ENCODE measurements at regions not wholly inside any gene's neighbourhood (a gene's known extent, or its start where the extent isn't known, plus 50 kb on each side); places are given as distances from the start of the nearest gene placed in this dataset.
"Not testable (repeated sequence)": the region's sequence is repeated elsewhere in the genome, so short reads cannot be mapped to it uniquely, and the experiment has no call there.

DNA sequence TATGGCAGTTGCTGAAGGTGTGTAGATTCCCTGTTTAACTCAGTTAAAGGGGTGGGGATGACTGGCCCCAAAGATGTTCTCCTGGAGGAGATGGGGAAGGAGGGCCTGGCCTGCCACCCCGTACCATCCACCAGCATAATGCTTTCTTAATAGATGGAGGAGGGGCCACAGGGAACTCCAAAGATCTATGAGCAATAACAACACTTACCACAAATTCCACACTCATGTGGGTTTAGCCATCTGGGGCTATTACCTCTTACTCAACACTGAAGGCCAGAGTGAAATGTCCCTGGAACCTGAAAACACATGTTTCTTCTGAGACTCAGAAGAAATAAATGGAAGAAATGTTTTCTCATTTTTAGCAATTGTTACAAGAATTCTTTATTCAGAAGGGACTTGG, 259.0 kb downstream of the CXCL12 start:
- no peaks in the 10 kb centered on the region for H3K9me3 ChIP-seq (ENCODE audit: control insufficient read depth, low read length)
- no peak for DNase-seq
- no peaks in the 10 kb centered on the region for H3K4me1 ChIP-seq (ENCODE audit: control insufficient read depth, insufficient read depth, low read length, poor library complexity, severe bottlenecking)
- H3K36me3 ChIP-seq (ENCODE audit: control insufficient read depth, insufficient read depth, low read length): no peaks in the 10 kb centered on the region
- H3K27me3 ChIP-seq (replicated peaks; ENCODE audit: control insufficient read depth, insufficient read depth, low read length, poor library complexity, severe bottlenecking): no peaks in the 10 kb centered on the region
- H3K27ac ChIP-seq (ENCODE audit: insufficient read depth, low read length, poor library complexity, severe bottlenecking): no peak overlapping the region
- H3K4me3 ChIP-seq (ENCODE audit: insufficient read depth, low read depth, low read length, poor library complexity, severe bottlenecking): no peak overlapping the region

DNA sequence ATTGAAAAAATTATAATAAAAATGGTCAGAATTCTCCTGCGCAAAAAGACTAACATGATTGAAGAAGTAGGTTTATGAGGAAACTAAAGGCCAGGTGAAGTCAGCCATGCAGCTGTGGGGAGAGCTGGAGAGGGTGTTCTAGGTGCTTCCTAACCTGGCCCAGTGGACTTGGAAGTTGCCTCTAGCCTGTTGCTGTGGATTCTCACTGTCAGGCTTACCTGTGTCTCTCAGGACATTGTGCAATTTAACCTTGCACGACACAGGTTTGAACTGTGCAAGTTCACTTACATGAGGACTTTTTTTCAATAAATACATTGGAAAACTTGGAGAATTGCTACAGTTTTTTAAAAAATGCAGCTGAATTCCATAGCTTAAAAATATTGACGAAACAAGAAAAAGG, 266.4 kb downstream of the CXCL12 start:
- Histone ChIP-seq H3K9me3 (ENCODE audit: control insufficient read depth, low read length) (no peaks in the 10 kb centered on the region), H3K27ac (ENCODE audit: insufficient read depth, low read length, poor library complexity, severe bottlenecking) (no peak overlapping the region), H3K4me1 (ENCODE audit: control insufficient read depth, insufficient read depth, low read length, poor library complexity, severe bottlenecking) (no peaks in the 10 kb centered on the region), H3K27me3 (replicated peaks; ENCODE audit: control insufficient read depth, insufficient read depth, low read length, poor library complexity, severe bottlenecking) (peaks cover 9% of the 10 kb centered on the region), H3K4me3 (ENCODE audit: insufficient read depth, low read depth, low read length, poor library complexity, severe bottlenecking) (no peak overlapping the region), H3K36me3 (ENCODE audit: control insufficient read depth, insufficient read depth, low read length) (no peaks in the 10 kb centered on the region)
- no peak for DNase-seq

DNA sequence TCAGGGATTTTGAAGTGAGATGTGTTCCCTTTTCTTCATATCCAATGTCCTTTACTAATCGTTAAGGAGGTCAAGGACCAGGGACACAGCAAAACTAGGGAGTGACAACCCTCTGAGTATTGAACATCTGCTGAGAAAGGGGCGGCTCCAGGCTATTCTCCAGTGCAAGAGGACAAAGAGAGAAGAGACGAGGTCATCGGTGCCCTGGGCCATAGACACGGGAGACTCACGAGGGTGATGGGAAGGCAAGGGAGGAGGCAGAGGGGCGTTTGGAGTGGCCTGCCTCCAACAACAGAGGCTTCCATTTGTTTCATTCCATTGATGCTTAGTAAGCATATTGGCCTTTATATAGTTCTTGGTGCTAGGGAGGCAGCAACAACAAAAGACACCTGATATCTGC, 268.4 kb downstream of the CXCL12 start:
- Histone ChIP-seq H3K27ac (ENCODE audit: insufficient read depth, low read length, poor library complexity, severe bottlenecking) (no peak overlapping the region), H3K4me1 (ENCODE audit: control insufficient read depth, insufficient read depth, low read length, poor library complexity, severe bottlenecking) (no peaks in the 10 kb centered on the region), H3K9me3 (ENCODE audit: control insufficient read depth, low read length) (no peaks in the 10 kb centered on the region), H3K4me3 (ENCODE audit: insufficient read depth, low read depth, low read length, poor library complexity, severe bottlenecking) (no peak overlapping the region), H3K27me3 (replicated peaks; ENCODE audit: control insufficient read depth, insufficient read depth, low read length, poor library complexity, severe bottlenecking) (peaks cover 9% of the 10 kb centered on the region), H3K36me3 (ENCODE audit: control insufficient read depth, insufficient read depth, low read length) (no peaks in the 10 kb centered on the region)
- no peak for DNase-seq

DNA sequence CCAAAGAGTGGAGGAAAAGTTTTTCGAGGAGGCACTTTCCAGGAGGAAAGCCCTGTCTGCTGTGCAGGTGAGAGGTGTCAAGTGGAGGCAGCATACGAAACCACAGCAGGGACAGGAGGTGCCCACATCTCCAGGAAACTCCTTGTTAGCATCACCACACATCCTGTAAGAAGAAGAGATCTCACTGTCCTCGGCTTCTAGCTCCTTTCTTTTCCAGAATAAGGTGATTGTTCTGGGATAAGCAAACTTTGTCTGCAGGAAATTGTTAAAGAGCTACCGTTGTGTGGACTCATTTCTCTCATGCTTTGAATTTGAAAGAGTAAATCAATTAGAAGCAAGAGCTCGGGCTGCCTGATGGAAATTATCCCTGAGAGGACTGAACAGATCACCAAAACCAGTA, 269.4 kb downstream of the CXCL12 start:
- no peaks in the 10 kb centered on the region for H3K36me3 ChIP-seq (ENCODE audit: control insufficient read depth, insufficient read depth, low read length)
- H3K4me1 ChIP-seq (ENCODE audit: control insufficient read depth, insufficient read depth, low read length, poor library complexity, severe bottlenecking): no peaks in the 10 kb centered on the region
- H3K9me3 ChIP-seq (ENCODE audit: control insufficient read depth, low read length): no peaks in the 10 kb centered on the region
- no peak overlapping the region for H3K4me3 ChIP-seq (ENCODE audit: insufficient read depth, low read depth, low read length, poor library complexity, severe bottlenecking)
- peaks cover 9% of the 10 kb centered on the region for H3K27me3 ChIP-seq (replicated peaks; ENCODE audit: control insufficient read depth, insufficient read depth, low read length, poor library complexity, severe bottlenecking)
- H3K27ac ChIP-seq (ENCODE audit: insufficient read depth, low read length, poor library complexity, severe bottlenecking): no peak overlapping the region
- no peak for DNase-seq

DNA sequence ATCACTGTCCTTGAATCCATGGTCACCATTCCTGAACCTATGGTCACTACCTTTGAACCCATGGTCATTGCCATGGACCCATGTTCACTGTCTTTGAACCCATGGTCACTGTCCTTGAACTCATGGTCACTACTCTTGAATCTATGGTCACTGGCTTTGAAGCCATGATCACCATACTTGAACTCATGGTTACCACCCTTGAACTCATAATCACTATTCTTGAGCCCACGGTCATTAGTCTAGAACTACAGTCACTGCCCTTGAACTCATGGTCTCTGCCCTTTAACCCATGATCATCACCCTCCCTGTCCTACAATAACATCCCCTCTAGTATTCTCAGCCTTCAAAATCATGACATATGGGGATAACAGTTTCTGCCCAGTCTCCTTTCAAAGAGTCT, 270.5 kb downstream of the CXCL12 start:
- Histone ChIP-seq H3K27ac (ENCODE audit: insufficient read depth, low read length, poor library complexity, severe bottlenecking) (no peak overlapping the region), H3K36me3 (ENCODE audit: control insufficient read depth, insufficient read depth, low read length) (no peaks in the 10 kb centered on the region), H3K4me3 (ENCODE audit: insufficient read depth, low read depth, low read length, poor library complexity, severe bottlenecking) (no peak overlapping the region), H3K4me1 (ENCODE audit: control insufficient read depth, insufficient read depth, low read length, poor library complexity, severe bottlenecking) (no peaks in the 10 kb centered on the region), H3K27me3 (replicated peaks; ENCODE audit: control insufficient read depth, insufficient read depth, low read length, poor library complexity, severe bottlenecking) (peaks cover 9% of the 10 kb centered on the region), H3K9me3 (ENCODE audit: control insufficient read depth, low read length) (no peaks in the 10 kb centered on the region)
- no peak for DNase-seq

DNA sequence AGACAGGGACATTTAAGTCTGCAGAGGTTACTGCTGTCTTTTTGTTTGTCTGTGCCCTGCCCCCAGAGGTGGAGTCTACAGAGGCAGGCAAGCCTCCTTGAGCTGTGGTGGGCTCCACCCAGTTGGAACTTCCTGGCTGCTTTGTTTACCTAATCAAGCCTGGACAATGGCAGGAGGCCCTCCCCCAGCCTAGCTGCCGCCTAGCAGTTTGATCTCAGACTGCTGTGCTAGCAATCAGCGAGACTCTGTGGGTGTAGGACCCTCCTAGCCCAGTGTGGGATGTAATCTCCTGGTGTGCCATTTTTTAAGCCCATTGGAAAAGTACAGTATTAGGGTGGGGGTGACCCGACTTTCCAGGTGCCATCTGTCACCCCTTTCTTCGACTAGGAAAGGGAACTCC, 272.6 kb downstream of the CXCL12 start:
- not testable (repeated sequence) for H3K4me1 ChIP-seq (ENCODE audit: control insufficient read depth, insufficient read depth, low read length, poor library complexity, severe bottlenecking); H3K9me3 ChIP-seq (ENCODE audit: control insufficient read depth, low read length); DNase-seq; H3K36me3 ChIP-seq (ENCODE audit: control insufficient read depth, insufficient read depth, low read length); H3K27me3 ChIP-seq (replicated peaks; ENCODE audit: control insufficient read depth, insufficient read depth, low read length, poor library complexity, severe bottlenecking); H3K27ac ChIP-seq (ENCODE audit: insufficient read depth, low read length, poor library complexity, severe bottlenecking); H3K4me3 ChIP-seq (ENCODE audit: insufficient read depth, low read depth, low read length, poor library complexity, severe bottlenecking)

DNA sequence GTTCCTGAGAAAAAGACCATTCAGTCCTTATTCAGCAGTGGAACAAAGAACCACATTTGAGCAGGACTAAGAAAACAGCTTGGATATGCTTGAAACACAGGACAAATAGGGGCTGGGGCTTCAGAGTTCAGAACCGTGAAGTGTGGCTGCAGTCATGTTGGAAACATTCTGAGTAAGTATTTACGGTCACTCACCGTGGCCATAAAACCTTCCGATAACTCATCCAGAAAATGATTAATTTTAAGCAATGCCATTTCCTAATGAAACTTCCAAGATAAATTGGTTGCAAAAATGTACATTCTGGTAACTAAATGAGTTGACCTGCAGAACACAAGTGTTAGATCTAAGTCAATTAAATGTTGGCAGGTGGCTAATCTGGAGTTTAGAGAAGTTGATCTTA, 279.2 kb downstream of the CXCL12 start:
- no peak for DNase-seq
- Histone ChIP-seq H3K27ac (ENCODE audit: insufficient read depth, low read length, poor library complexity, severe bottlenecking) (no peak overlapping the region), H3K27me3 (replicated peaks; ENCODE audit: control insufficient read depth, insufficient read depth, low read length, poor library complexity, severe bottlenecking) (no peaks in the 10 kb centered on the region), H3K36me3 (ENCODE audit: control insufficient read depth, insufficient read depth, low read length) (no peaks in the 10 kb centered on the region), H3K4me3 (ENCODE audit: insufficient read depth, low read depth, low read length, poor library complexity, severe bottlenecking) (no peak overlapping the region), H3K4me1 (ENCODE audit: control insufficient read depth, insufficient read depth, low read length, poor library complexity, severe bottlenecking) (no peaks in the 10 kb centered on the region), H3K9me3 (ENCODE audit: control insufficient read depth, low read length) (no peaks in the 10 kb centered on the region)

DNA sequence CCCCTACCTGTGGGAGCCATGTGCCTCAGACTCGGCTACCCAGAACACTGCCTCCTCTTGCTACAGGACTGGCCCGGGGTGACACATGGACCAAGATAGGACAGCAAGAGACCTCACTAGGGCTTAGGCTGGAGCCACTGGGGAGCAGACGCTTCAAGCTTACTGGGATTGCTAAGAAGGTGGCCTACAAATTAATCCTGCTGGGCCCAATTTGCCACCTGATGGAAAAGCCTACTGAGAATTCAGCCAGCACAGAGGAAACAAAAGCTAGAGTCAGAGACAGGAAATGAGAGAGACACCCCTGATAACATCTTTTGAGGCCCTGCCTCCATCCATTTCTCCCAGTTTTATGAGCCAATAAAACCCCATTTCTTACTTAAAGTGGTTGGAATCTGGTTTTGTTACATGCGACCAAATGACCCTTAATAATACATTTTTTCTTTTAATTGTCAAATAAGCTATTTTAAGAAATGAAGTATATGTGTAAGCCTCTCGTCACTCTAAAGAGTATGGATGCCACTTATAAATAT, 282.1 kb downstream of the CXCL12 start:
- H3K36me3 ChIP-seq (ENCODE audit: control insufficient read depth, insufficient read depth, low read length): no peaks in the 10 kb centered on the region
- no peaks in the 10 kb centered on the region for H3K9me3 ChIP-seq (ENCODE audit: control insufficient read depth, low read length)
- H3K4me1 ChIP-seq (ENCODE audit: control insufficient read depth, insufficient read depth, low read length, poor library complexity, severe bottlenecking): no peaks in the 10 kb centered on the region
- no peak overlapping the region for H3K4me3 ChIP-seq (ENCODE audit: insufficient read depth, low read depth, low read length, poor library complexity, severe bottlenecking)
- no peaks in the 10 kb centered on the region for H3K27me3 ChIP-seq (replicated peaks; ENCODE audit: control insufficient read depth, insufficient read depth, low read length, poor library complexity, severe bottlenecking)
- DNase-seq: no peak
- no peak overlapping the region for H3K27ac ChIP-seq (ENCODE audit: insufficient read depth, low read length, poor library complexity, severe bottlenecking)

DNA sequence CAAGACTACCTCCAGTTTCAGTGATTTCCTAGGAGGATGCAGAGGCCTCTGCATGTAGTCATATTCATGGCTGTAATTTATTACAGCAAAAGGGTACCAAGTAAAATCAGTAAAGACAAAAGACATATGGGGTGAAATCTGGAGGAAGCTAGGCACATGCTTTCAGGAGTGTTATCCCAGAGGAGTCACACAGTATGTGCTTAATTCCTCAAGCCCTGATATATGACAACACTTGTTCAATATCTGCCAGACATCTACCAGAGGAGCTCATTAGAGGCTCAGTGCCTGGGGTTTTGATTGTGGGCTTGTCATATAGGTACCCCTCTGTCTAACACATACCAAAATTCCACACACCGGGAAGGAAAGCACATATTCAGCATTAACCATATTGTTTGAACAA, 283.8 kb downstream of the CXCL12 start:
- no peaks in the 10 kb centered on the region for H3K9me3 ChIP-seq (ENCODE audit: control insufficient read depth, low read length)
- no peak overlapping the region for H3K4me3 ChIP-seq (ENCODE audit: insufficient read depth, low read depth, low read length, poor library complexity, severe bottlenecking)
- H3K27ac ChIP-seq (ENCODE audit: insufficient read depth, low read length, poor library complexity, severe bottlenecking): no peak overlapping the region
- DNase-seq: no peak
- no peaks in the 10 kb centered on the region for H3K36me3 ChIP-seq (ENCODE audit: control insufficient read depth, insufficient read depth, low read length)
- H3K4me1 ChIP-seq (ENCODE audit: control insufficient read depth, insufficient read depth, low read length, poor library complexity, severe bottlenecking): no peaks in the 10 kb centered on the region
- no peaks in the 10 kb centered on the region for H3K27me3 ChIP-seq (replicated peaks; ENCODE audit: control insufficient read depth, insufficient read depth, low read length, poor library complexity, severe bottlenecking)

DNA sequence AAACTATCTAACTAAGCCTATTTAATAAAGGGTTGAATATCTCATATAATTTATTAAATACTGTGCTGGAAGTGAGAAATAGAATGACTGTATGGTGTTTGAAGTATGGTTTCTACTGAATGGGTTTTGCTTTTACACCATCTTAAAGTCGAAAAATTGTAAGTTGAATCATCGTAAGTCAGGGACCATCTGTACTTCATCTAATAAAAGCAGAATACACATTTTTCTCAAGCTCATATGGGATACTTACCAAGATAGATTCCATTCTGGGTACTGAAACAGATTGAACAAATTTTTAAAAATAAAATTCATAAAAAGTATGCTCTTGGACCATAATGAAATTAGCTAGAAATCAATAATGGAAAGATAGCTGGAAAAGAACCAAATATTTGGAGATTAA, 285.4 kb downstream of the CXCL12 start:
- Histone ChIP-seq H3K27me3 (replicated peaks; ENCODE audit: control insufficient read depth, insufficient read depth, low read length, poor library complexity, severe bottlenecking) (no peaks in the 10 kb centered on the region), H3K4me3 (ENCODE audit: insufficient read depth, low read depth, low read length, poor library complexity, severe bottlenecking) (no peak overlapping the region), H3K4me1 (ENCODE audit: control insufficient read depth, insufficient read depth, low read length, poor library complexity, severe bottlenecking) (no peaks in the 10 kb centered on the region), H3K27ac (ENCODE audit: insufficient read depth, low read length, poor library complexity, severe bottlenecking) (no peak overlapping the region), H3K36me3 (ENCODE audit: control insufficient read depth, insufficient read depth, low read length) (no peaks in the 10 kb centered on the region), H3K9me3 (ENCODE audit: control insufficient read depth, low read length) (no peaks in the 10 kb centered on the region)
- DNase-seq: no peak

DNA sequence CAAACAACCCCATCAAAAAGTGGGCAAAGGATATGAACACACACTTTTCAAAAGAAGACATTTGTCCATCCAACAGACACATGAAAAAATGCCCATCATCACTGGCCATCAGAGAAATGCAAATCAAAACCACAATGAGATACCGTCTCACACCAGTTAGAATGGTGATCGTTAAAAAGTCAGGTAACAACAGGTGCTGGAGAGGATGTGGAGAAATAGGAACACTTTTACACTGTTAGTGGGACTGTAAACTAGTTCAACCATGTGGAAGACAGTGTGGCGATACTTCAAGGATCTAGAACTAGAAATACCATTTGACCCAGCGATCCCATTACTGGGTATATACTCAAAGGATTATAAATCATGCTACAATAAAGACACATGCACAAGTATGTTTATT, 288.7 kb downstream of the CXCL12 start:
- H3K9me3 ChIP-seq (ENCODE audit: control insufficient read depth, low read length); DNase-seq; H3K27ac ChIP-seq (ENCODE audit: insufficient read depth, low read length, poor library complexity, severe bottlenecking); H3K36me3 ChIP-seq (ENCODE audit: control insufficient read depth, insufficient read depth, low read length); H3K4me1 ChIP-seq (ENCODE audit: control insufficient read depth, insufficient read depth, low read length, poor library complexity, severe bottlenecking); H3K4me3 ChIP-seq (ENCODE audit: insufficient read depth, low read depth, low read length, poor library complexity, severe bottlenecking); H3K27me3 ChIP-seq (replicated peaks; ENCODE audit: control insufficient read depth, insufficient read depth, low read length, poor library complexity, severe bottlenecking): not testable (repeated sequence)
